GM19452 (cell line): ENCODE measurements at regions not wholly inside any gene's neighbourhood (a gene's known extent, or its start where the extent isn't known, plus 50 kb on each side); places are given as distances from the start of the nearest gene placed in this dataset.

ENCODE experiments used
- ATAC-seq: cut with Tn5 transposase; IDR thresholded peaks from one replicate; pipeline ENCODE4 v1.9.1; 2021; ENCODE audit not compliant: unreplicated experiment

DNA sequence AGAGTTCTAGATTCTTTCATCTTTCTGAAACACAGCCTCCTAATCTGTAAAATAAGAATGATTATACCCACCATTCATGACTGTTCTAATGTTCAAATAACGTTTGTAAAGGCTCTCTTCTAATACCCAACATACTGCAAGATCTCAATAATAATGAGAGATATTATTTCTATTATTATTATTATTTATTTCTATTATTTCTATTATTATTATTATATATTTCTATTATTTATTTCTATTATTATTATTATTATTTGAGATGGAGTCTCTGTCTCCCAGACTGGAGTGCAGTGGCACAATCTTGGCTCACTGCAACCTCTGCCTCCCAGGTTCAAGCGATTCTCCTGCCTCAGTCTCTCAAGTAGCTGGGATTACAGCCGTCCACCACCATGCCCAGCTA lies 395.5 kb downstream of the EFNB2 start:
- no peak for ATAC-seq

- no peak for ATAC-seq
Measured at GRCh38 chr13:106139377-106139776, 396.1 kb downstream of the EFNB2 start.

DNA sequence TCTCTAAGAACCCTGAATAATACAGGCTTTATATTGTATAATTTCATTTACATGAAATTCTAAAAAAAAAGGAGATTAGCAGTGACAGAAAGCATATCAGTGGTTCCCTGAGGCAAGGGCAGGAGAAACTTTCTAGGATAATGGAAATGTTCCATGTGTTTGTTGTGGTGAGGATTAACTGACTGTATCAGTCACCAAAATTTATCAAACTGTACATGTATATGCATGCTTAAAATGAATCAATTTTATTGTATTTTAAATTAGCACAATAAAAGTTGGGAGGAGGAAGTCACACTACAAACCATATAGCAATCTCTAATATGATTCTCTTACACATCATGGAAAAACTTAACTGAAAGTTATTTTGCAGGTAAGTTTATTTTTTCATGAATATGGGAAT lies 396.8 kb downstream of the EFNB2 start:
- no peak for ATAC-seq

- no peak for ATAC-seq
Measured at GRCh38 chr13:106133025-106133424, 402.4 kb downstream of the EFNB2 start.

GRCh38 chr13:106132216-106132615 lies 403.2 kb downstream of the EFNB2 start:
- no peak for ATAC-seq

DNA sequence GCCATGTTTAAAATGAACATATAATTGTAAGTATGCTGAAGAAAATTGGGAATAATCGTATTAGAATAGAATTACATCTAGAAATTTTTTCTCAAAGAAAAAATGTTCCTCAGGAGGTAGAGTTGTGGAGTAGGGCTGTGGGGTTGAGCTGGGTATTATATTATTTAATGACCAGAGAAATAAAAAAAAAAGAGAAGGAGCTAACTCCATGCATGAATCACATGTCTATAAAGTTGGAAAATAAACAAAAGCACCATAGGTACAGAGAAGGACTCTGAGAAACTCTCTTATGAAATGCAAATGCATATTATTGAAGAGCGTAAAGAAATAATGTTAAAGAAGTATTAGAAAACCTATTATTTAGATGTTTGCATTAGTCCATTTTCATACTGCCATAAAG lies 405.5 kb downstream of the EFNB2 start:
- no peak for ATAC-seq

DNA sequence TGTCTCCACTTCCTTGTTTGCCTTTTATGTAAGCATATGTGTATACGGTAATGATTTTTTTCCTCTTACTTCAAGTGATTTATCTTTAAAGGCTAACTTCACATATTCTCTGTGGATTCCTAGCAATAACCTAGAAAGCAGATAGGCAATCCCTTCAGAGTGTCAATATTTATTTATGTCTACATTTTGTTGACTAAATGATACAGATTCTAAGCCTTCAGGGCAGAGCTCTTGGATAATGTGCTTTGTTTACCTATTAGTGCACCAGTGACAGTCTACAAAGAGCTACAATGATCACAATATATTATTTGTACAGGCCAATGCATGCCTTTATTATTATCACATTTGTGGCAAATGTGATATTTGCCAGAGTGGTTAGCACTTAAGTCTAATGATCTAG lies 406.2 kb downstream of the EFNB2 start:
- no peak for ATAC-seq

GRCh38 chr13:106122234-106122633 lies 413.2 kb downstream of the EFNB2 start:
- no peak for ATAC-seq

DNA sequence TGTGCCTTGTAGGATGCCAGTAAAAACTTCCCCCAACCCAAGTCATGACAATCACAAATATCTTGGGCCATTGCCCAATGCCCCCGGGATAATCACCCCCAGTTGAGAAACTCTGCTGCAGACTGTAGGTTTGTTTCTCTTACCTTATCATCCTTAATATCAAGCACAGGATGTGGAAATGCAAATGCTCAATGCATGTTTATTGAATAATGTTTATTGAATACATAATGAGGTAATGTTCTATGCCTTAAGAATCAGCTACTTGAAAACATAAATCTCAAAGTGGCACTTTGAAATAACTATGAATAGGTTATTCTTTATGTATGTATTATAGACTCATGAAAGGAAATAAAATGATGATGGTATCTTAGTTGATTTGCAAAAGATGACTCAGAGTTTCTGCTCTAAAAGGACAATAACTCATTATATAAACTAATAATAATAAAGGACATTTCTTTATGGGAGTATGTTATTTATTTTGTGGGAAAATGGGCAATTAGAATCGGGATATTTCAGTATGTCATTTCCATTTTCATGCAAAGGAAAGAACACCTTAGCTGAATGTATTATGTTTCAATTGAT lies 414.2 kb downstream of the EFNB2 start:
- no peak for ATAC-seq

DNA sequence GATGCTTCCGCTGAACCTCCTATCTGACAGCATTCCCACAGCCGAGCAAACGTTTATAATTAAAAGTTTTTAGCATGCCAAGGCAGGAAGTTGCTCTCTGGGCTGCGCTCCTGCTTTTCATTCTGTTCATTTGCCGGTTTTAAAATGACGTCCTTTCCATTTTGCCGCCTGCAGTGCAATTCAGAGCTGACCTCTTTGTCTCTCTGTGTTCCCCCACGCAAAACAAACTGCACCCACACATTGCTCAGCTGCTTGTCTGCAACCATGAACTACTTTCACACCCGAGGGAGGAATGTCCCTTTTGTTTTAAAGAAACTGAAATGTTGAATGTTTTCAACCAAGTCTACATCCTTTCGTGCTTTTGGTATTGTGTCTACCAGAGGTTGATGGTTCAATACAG lies 416.5 kb downstream of the EFNB2 start:
- ATAC-seq: no peak

- ATAC-seq: no peak
Measured at GRCh38 chr13:106118050-106118449, 417.4 kb downstream of the EFNB2 start.

DNA sequence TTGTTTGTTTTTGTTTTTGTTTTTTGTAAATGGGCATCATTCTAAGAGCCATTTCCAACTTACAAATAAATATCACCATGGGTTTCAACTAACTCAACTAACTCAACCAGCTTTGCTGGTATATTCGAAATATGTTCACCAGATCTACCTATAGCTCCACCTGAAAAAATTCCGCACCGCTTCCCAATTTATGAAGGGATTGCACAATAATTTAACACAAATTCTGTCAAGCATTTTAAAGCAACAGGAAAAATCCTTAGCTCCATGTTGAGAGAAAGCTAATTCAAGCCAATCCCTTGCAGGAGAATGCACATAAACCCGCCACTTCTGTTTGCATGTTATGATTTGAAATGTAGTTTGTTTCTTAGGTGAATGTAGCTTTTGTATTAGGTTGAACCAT lies 417.8 kb downstream of the EFNB2 start:
- no peak for ATAC-seq

GRCh38 chr13:106117035-106117434 lies 418.4 kb downstream of the EFNB2 start:
- no peak for ATAC-seq

GRCh38 chr13:106115081-106115480 lies 420.4 kb downstream of the EFNB2 start:
- ATAC-seq: no peak

DNA sequence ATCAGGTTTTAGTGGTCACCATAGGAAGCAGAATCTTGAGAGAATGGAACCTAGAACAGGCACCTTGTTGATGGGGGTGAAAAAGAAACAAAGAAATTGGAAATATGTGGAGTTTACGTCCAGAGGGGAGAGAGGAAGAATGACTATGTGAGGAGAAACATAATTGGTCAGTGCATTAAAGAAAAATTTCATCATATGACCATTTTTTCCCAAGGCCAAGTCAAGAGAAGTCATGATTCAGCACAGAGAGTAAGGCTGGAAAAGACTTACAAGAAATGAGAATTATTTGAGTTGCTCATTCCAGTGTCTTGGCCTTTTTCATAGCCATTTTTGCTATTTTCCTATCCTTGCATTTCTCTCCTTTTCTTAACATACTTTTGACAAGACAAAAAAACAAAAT lies 421.7 kb downstream of the EFNB2 start:
- no peak for ATAC-seq

DNA sequence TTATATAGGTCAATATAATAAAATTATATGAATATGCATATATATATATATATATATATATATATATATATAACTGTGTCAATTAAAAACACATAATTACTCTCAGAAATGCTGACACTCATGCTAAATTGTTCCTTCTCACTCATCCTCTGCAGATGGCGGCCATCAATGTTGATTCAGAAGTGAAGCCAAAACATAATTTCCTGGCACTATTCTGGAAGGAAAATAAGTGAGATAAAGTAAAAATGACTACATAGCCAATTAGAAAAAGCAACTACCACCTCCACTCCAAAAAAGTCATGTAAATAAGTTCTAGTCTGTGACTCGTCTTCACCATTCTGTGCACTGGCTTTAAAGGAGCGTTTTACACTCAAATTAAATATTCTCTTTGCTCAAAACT lies 423.3 kb downstream of the EFNB2 start:
- ATAC-seq: no peak

GRCh38 chr13:106110241-106110855 lies 425.1 kb downstream of the EFNB2 start:
- ATAC-seq: no peak

DNA sequence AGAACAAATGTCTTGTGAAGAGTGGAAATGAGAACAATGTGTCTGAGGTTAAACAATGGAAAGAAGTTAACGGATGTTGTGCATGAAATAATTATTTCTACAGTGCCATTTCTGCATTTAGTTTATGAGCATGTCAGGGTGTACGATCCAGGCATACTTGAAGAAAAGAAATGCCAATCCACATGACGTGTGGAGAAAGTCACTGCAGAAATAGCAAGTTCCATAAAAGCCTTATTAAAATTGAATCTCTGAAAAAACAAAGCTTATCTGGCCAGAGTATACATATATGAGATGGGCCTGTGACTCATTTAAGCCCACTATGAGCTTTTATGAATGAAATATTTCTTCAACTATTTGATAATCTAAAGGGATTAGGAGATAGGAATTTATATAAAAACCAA lies 426.1 kb downstream of the EFNB2 start:
- no peak for ATAC-seq

DNA sequence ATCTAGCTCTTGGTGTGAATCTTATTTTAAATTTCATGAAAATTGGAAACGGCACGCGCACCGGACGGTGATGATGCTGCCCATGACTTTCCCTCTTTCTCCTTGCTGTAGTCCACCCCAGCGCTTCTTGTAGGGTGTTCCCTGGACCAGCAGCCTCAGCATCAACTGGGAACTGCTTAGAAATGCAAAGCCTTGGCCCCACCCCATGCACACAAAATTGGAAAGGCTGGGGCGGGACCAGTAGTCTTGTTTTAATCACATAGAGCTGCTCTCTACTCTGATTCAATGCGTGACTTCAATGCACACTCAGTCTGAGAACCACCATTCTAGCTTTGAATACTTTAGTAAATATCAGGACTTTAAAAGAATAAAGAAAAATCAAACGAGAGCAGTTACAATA lies 427.1 kb downstream of the EFNB2 start:
- ATAC-seq: no peak

- ATAC-seq: no peak
Measured at GRCh38 chr13:106107061-106107460, 428.4 kb downstream of the EFNB2 start.

GRCh38 chr13:106105153-106105552 lies 430.3 kb downstream of the EFNB2 start:
- ATAC-seq: no peak

DNA sequence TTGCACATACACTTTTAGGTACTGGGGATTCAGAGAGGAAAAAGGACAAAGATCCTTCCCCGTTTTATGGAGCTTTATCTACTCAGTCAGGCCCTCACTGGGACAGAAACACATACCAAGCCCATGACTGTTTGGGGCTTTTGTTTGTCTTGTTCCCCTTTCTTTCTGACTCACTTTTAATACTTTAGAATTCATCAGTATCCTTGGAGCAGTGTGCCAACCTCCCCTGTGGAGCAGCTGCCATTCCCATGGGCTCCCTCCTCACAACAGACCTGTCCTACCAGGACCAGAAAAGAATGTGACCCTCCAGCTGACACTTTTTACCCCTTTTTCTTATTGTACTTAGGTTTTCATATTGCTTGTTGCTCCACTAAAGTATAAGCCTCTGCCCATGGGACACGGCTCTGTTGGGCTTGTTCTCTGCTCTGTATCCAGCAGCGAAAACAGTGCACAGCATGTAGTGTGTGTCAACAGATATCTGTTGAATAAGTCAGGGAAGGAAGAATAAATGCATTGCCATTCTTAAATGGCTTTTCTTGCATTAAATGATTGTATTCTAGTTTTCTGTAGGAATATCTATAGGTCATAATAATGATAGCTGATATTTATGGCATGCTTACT lies 431.1 kb downstream of the EFNB2 start:
- no peak for ATAC-seq

DNA sequence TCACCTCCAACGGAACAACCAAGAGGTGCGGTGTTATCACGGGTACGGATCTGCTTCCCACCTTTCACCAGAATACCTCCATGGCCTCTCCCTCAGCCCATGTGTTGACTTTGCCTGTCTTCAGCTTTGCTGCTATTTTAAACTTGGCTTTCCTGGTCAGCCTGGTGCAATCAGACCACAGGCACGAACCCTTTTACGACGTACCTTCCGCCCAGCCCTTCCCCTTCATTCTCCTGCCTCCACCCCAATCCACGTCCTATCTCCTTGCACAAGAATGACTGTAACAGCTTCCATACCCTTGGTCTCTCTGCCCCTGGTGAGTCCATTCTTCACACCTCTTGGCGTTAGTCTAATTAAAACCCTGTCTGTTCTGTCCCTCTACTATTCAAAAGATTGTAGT lies 431.7 kb downstream of the EFNB2 start:
- ATAC-seq: no peak
